ENCODE measurements at regions not wholly inside any gene's neighbourhood (a gene's known extent, or its start where the extent isn't known, plus 50 kb on each side); places are given as distances from the start of the nearest gene placed in this dataset.
A peak's percentile ranks its signal among the peaks of the same experiment; 100 is the strongest.

GRCh38 chr1:90512441-90512840, 204.7 kb downstream of the BARHL2 start:
- peaks cover 30% of the 10 kb centered on the region for H3K4me1 ChIP-seq (ENCODE audit: insufficient read depth, low read length)
- H3K9me3 ChIP-seq (ENCODE audit: insufficient read depth, low read depth, low read length), result no peaks in the 10 kb centered on the region
- no peak overlapping the region for H3K9ac ChIP-seq (ENCODE audit: low read depth, low read length)
- 58% methylated on average over 2 of the region's 3 CpGs for WGBS
- H3K27ac ChIP-seq (ENCODE audit: low read depth, low read length), result no peak overlapping the region
- H3K4me3 ChIP-seq (ENCODE audit: low read length), result no peak overlapping the region
- no peaks in the 10 kb centered on the region for H3K36me3 ChIP-seq (ENCODE audit: insufficient read depth, low read length)
- H3K27me3 ChIP-seq (ENCODE audit: insufficient read depth, low read length), result no peaks in the 10 kb centered on the region

- Histone ChIP-seq H3K27me3 (ENCODE audit: insufficient read depth, low read length) (no peaks in the 10 kb centered on the region), H3K36me3 (ENCODE audit: insufficient read depth, low read length) (no peaks in the 10 kb centered on the region), H3K9ac (ENCODE audit: low read depth, low read length) (no peak overlapping the region), H3K27ac (ENCODE audit: low read depth, low read length) (no peak overlapping the region), H3K4me1 (ENCODE audit: insufficient read depth, low read length) (peaks cover 30% of the 10 kb centered on the region), H3K9me3 (ENCODE audit: insufficient read depth, low read depth, low read length) (no peaks in the 10 kb centered on the region), H3K4me3 (ENCODE audit: low read length) (no peak overlapping the region)
- WGBS, result 75% methylated on average over 3 of the region's 3 CpGs
These were observed 207.0 kb downstream of the BARHL2 start for GRCh38 chr1:90510143-90510542.

GRCh38 chr1:90509225-90510048, 207.7 kb downstream of the BARHL2 start:
- Histone ChIP-seq H3K27me3 (ENCODE audit: insufficient read depth, low read length) (no peaks in the 10 kb centered on the region), H3K4me3 (ENCODE audit: low read length) (no peak overlapping the region), H3K4me1 (ENCODE audit: insufficient read depth, low read length) (peaks cover 30% of the 10 kb centered on the region), H3K9me3 (ENCODE audit: insufficient read depth, low read depth, low read length) (no peaks in the 10 kb centered on the region), H3K36me3 (ENCODE audit: insufficient read depth, low read length) (no peaks in the 10 kb centered on the region), H3K27ac (ENCODE audit: low read depth, low read length) (no peak overlapping the region), H3K9ac (ENCODE audit: low read depth, low read length) (no peak overlapping the region)
- 85% methylated on average over 2 of the region's 2 CpGs for WGBS

GRCh38 chr1:90508376-90509167, 208.5 kb downstream of the BARHL2 start:
- H3K27ac ChIP-seq (ENCODE audit: low read depth, low read length), result no peak overlapping the region
- H3K36me3 ChIP-seq (ENCODE audit: insufficient read depth, low read length), result no peaks in the 10 kb centered on the region
- no peak overlapping the region for H3K4me3 ChIP-seq (ENCODE audit: low read length)
- H3K27me3 ChIP-seq (ENCODE audit: insufficient read depth, low read length), result no peaks in the 10 kb centered on the region
- no peaks in the 10 kb centered on the region for H3K9me3 ChIP-seq (ENCODE audit: insufficient read depth, low read depth, low read length)
- H3K4me1 ChIP-seq (ENCODE audit: insufficient read depth, low read length), result peaks cover 30% of the 10 kb centered on the region
- H3K9ac ChIP-seq (ENCODE audit: low read depth, low read length), result no peak overlapping the region
- 89% methylated on average over 2 of the region's 2 CpGs for WGBS

GRCh38 chr1:90507173-90507572, 209.9 kb downstream of the BARHL2 start:
- no peaks in the 10 kb centered on the region for H3K36me3 ChIP-seq (ENCODE audit: insufficient read depth, low read length)
- no peak overlapping the region for H3K9ac ChIP-seq (ENCODE audit: low read depth, low read length)
- H3K27ac ChIP-seq (ENCODE audit: low read depth, low read length), result no peak overlapping the region
- WGBS, result 95% methylated on average over 5 of the region's 5 CpGs
- no peak overlapping the region for H3K4me3 ChIP-seq (ENCODE audit: low read length)
- no peaks in the 10 kb centered on the region for H3K9me3 ChIP-seq (ENCODE audit: insufficient read depth, low read depth, low read length)
- no peaks in the 10 kb centered on the region for H3K27me3 ChIP-seq (ENCODE audit: insufficient read depth, low read length)
- peaks cover 29% of the 10 kb centered on the region for H3K4me1 ChIP-seq (ENCODE audit: insufficient read depth, low read length)

GRCh38 chr1:90505806-90506205, 211.3 kb downstream of the BARHL2 start:
- Histone ChIP-seq H3K27ac (ENCODE audit: low read depth, low read length) (no peak overlapping the region), H3K9me3 (ENCODE audit: insufficient read depth, low read depth, low read length) (no peaks in the 10 kb centered on the region), H3K4me1 (ENCODE audit: insufficient read depth, low read length) (peaks cover 38% of the 10 kb centered on the region), H3K27me3 (ENCODE audit: insufficient read depth, low read length) (no peaks in the 10 kb centered on the region), H3K36me3 (ENCODE audit: insufficient read depth, low read length) (no peaks in the 10 kb centered on the region), H3K4me3 (ENCODE audit: low read length) (no peak overlapping the region), H3K9ac (ENCODE audit: low read depth, low read length) (no peak overlapping the region)
- WGBS, result 88% methylated on average over 1 of the region's 2 CpGs

- H3K27ac ChIP-seq (ENCODE audit: low read depth, low read length), result no peak overlapping the region
These were observed 212.6 kb downstream of the BARHL2 start for GRCh38 chr1:90504509-90504908.

GRCh38 chr1:90502696-90503095, 214.4 kb downstream of the BARHL2 start:
- no peak overlapping the region for H3K4me3 ChIP-seq (ENCODE audit: low read length)
- H3K4me1 ChIP-seq (ENCODE audit: insufficient read depth, low read length), result peaks cover 26% of the 10 kb centered on the region
- H3K36me3 ChIP-seq (ENCODE audit: insufficient read depth, low read length), result no peaks in the 10 kb centered on the region
- H3K9me3 ChIP-seq (ENCODE audit: insufficient read depth, low read depth, low read length), result no peaks in the 10 kb centered on the region
- H3K27ac ChIP-seq (ENCODE audit: low read depth, low read length), result no peak overlapping the region
- no peak overlapping the region for H3K9ac ChIP-seq (ENCODE audit: low read depth, low read length)
- WGBS, result 30% methylated on average over 1 of the region's 1 CpG
- no peaks in the 10 kb centered on the region for H3K27me3 ChIP-seq (ENCODE audit: insufficient read depth, low read length)

More at GRCh38 chr1:90504509-90504908, 212.6 kb downstream of the BARHL2 start:
- Histone ChIP-seq H3K9me3 (ENCODE audit: insufficient read depth, low read depth, low read length) (no peaks in the 10 kb centered on the region), H3K36me3 (ENCODE audit: insufficient read depth, low read length) (no peaks in the 10 kb centered on the region), H3K9ac (ENCODE audit: low read depth, low read length) (no peak overlapping the region), H3K27me3 (ENCODE audit: insufficient read depth, low read length) (no peaks in the 10 kb centered on the region), H3K4me3 (ENCODE audit: low read length) (no peak overlapping the region), H3K4me1 (ENCODE audit: insufficient read depth, low read length) (peaks cover 34% of the 10 kb centered on the region)
- whole genome bisulfite sequencing, result 90% methylated on average over 1 of the region's 1 CpG

- no peaks in the 10 kb centered on the region for H3K27me3 ChIP-seq (ENCODE audit: insufficient read depth, low read length)
- no peaks in the 10 kb centered on the region for H3K36me3 ChIP-seq (ENCODE audit: insufficient read depth, low read length)
- H3K4me3 ChIP-seq (ENCODE audit: low read length), result no peak overlapping the region
- 53% methylated on average over 7 of the region's 7 CpGs for WGBS
- H3K9ac ChIP-seq (ENCODE audit: low read depth, low read length), result no peak overlapping the region
- H3K4me1 ChIP-seq (ENCODE audit: insufficient read depth, low read length), result peaks cover 26% of the 10 kb centered on the region
- H3K9me3 ChIP-seq (ENCODE audit: insufficient read depth, low read depth, low read length), result no peaks in the 10 kb centered on the region
- peak overlapping the region; percentile 32; the same call in 1 of the 2 replicates for H3K27ac ChIP-seq (ENCODE audit: low read depth, low read length)
These were observed 214.9 kb downstream of the BARHL2 start for GRCh38 chr1:90502194-90502593.

GRCh38 chr1:90501281-90501680, 215.8 kb downstream of the BARHL2 start:
- H3K4me3 ChIP-seq (ENCODE audit: low read length), result no peak overlapping the region
- peaks cover 26% of the 10 kb centered on the region for H3K4me1 ChIP-seq (ENCODE audit: insufficient read depth, low read length)
- H3K27me3 ChIP-seq (ENCODE audit: insufficient read depth, low read length), result no peaks in the 10 kb centered on the region
- H3K9ac ChIP-seq (ENCODE audit: low read depth, low read length), result no peak overlapping the region
- H3K27ac ChIP-seq (ENCODE audit: low read depth, low read length), result peak overlapping the region; percentile 1; the same call in 1 of the 2 replicates
- no CpG with 5 or more reads among the region's 3 CpGs for WGBS
- H3K9me3 ChIP-seq (ENCODE audit: insufficient read depth, low read depth, low read length), result no peaks in the 10 kb centered on the region
- H3K36me3 ChIP-seq (ENCODE audit: insufficient read depth, low read length), result no peaks in the 10 kb centered on the region

- Histone ChIP-seq H3K27me3 (ENCODE audit: insufficient read depth, low read length) (no peaks in the 10 kb centered on the region), H3K4me3 (ENCODE audit: low read length) (no peak overlapping the region), H3K4me1 (ENCODE audit: insufficient read depth, low read length) (peaks cover 18% of the 10 kb centered on the region), H3K36me3 (ENCODE audit: insufficient read depth, low read length) (no peaks in the 10 kb centered on the region), H3K9ac (ENCODE audit: low read depth, low read length) (no peak overlapping the region), H3K27ac (ENCODE audit: low read depth, low read length) (no peak overlapping the region), H3K9me3 (ENCODE audit: insufficient read depth, low read depth, low read length) (no peaks in the 10 kb centered on the region)
- WGBS, result 87% methylated on average over 11 of the region's 11 CpGs
These were observed 222.3 kb downstream of the BARHL2 start for GRCh38 chr1:90494748-90495282.

Measured in HUES64 (cell line).